ENCODE measurements at regions not wholly inside any gene's neighbourhood (a gene's known extent, or its start where the extent isn't known, plus 50 kb on each side); places are given as distances from the start of the nearest gene placed in this dataset.

DNA sequence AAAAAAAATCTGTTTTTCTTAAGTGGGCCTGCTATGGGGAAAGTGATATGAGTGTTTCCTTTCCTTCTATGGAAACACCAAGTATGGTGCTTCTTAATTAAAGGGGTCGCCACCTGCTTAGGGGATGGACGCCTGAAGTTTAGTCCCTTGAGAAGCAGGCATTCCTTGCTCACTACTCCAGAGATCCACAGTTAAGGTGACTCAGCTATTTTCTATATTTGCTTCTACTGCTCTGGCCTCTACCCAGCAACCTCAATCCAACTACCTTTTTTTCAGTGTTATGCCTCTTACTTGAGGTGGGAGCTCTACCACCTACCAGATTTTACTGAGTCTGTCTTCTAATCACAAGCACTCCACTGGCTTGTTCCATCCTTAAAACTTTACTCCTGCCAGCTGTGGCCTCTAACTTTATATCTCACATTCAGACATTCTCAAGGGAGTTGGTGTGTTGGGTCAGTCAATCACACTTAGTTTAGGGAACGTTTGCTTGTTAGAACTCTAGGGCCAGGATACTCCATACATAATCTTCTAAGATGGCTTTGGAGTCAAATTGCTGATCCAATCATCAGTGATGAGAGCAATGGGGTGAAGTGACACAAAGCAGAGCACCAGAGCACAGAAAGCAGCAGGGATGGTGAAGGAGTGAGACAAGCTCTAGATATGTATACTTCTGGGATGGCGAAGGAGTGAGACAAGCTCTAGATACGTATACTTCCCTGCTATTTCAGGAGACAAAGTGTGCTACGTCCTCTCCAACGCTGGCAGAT is 708.1 kb downstream of the EFNA5 start:
- Mint-ChIP-seq H3K9me3 (no peaks in the 10 kb centered on the region), H3K4me1 (no peaks in the 10 kb centered on the region), H3K27ac (no peak overlapping the region), H3K27me3 (ENCODE audit: low read depth in 2 of 2) (peaks cover 0 to 9% of the 10 kb centered on the region in 2 donors), H3K4me3 (no peak overlapping the region), H3K36me3 (no peaks in the 10 kb centered on the region)
- ATAC-seq (no peak), DNase-seq (no peak)
- TF ChIP-seq, protein P1, sequence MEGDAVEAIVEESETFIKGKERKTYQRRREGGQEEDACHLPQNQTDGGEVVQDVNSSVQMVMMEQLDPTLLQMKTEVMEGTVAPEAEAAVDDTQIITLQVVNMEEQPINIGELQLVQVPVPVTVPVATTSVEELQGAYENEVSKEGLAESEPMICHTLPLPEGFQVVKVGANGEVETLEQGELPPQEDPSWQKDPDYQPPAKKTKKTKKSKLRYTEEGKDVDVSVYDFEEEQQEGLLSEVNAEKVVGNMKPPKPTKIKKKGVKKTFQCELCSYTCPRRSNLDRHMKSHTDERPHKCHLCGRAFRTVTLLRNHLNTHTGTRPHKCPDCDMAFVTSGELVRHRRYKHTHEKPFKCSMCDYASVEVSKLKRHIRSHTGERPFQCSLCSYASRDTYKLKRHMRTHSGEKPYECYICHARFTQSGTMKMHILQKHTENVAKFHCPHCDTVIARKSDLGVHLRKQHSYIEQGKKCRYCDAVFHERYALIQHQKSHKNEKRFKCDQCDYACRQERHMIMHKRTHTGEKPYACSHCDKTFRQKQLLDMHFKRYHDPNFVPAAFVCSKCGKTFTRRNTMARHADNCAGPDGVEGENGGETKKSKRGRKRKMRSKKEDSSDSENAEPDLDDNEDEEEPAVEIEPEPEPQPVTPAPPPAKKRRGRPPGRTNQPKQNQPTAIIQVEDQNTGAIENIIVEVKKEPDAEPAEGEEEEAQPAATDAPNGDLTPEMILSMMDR (IDR thresholded peaks at IDR 0.05), result no peak
- no peak overlapping the region for H3K4me3 ChIP-seq (ENCODE audit: low read length)
- intact Hi-C loops (cut with micrococcal nuclease), result no loop called here
- 90% methylated on average over 6 of the region's 7 CpGs for WGBS (ENCODE audit: insufficient coverage)
- H3K9me3 ChIP-seq (ENCODE audit: control insufficient read depth, insufficient read depth, low read length), result no peaks in the 10 kb centered on the region
- H3K36me3 ChIP-seq (ENCODE audit: control insufficient read depth, insufficient read depth, low read length), result no peaks in the 10 kb centered on the region
- no peak overlapping the region for H3K27ac ChIP-seq (ENCODE audit: low read length)
- H3K27me3 ChIP-seq (ENCODE audit: control insufficient read depth, insufficient read depth, low read length), result no peaks in the 10 kb centered on the region
- H3K4me1 ChIP-seq (ENCODE audit: control insufficient read depth, insufficient read depth, low read length), result no peaks in the 10 kb centered on the region

- H3K27ac Mint-ChIP-seq, result no peak overlapping the region
- no peaks in the 10 kb centered on the region for H3K36me3 Mint-ChIP-seq
- no peak for DNase-seq
- TF ChIP-seq, protein P1 (IDR thresholded peaks at IDR 0.05), result no peak
- ATAC-seq, result no peak
- H3K4me3 ChIP-seq (ENCODE audit: low read length), result no peak overlapping the region
- no peaks in the 10 kb centered on the region for H3K36me3 ChIP-seq (ENCODE audit: control insufficient read depth, insufficient read depth, low read length)
- no peaks in the 10 kb centered on the region for H3K4me1 ChIP-seq (ENCODE audit: control insufficient read depth, insufficient read depth, low read length)
- H3K27me3 ChIP-seq (ENCODE audit: control insufficient read depth, insufficient read depth, low read length), result no peaks in the 10 kb centered on the region
- H3K27me3 Mint-ChIP-seq (ENCODE audit: low read depth in 2 of 2), result peaks cover 0 to 16% of the 10 kb centered on the region in 2 donors
- intact Hi-C loops (cut with micrococcal nuclease), result no loop called here
- WGBS (ENCODE audit: insufficient coverage), result 82% methylated on average over 2 of the region's 2 CpGs
- no peaks in the 10 kb centered on the region for H3K4me1 Mint-ChIP-seq
- H3K9me3 ChIP-seq (ENCODE audit: control insufficient read depth, insufficient read depth, low read length), result no peaks in the 10 kb centered on the region
- H3K9me3 Mint-ChIP-seq, result no peaks in the 10 kb centered on the region
- H3K27ac ChIP-seq (ENCODE audit: low read length), result no peak overlapping the region
- no peak overlapping the region for H3K4me3 Mint-ChIP-seq
Measured at GRCh38 chr5:106959387-106959786, 711.4 kb downstream of the EFNA5 start.

DNA sequence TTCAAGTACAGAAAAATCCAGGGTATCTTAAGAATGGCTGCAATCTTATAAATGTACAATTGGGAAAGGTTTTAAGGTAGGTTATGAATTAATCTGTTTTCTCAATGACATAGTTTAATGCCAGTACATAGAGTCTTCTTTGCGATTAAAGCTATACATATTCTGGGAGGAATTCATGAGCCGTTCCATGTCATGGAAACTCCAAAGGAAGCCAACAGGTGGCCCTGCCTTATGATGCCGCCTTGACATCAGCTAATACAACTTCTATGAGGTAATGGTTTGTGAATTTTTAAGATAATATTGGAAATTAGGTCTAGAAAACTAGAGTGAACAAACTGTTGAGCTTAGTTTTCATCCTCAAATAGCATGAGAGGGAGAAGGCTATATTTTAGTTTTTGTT is 713.4 kb downstream of the EFNA5 start:
- Histone ChIP-seq H3K4me3 (ENCODE audit: low read length) (no peak overlapping the region), H3K27me3 (ENCODE audit: control insufficient read depth, insufficient read depth, low read length) (no peaks in the 10 kb centered on the region), H3K9me3 (ENCODE audit: control insufficient read depth, insufficient read depth, low read length) (no peaks in the 10 kb centered on the region), H3K4me1 (ENCODE audit: control insufficient read depth, insufficient read depth, low read length) (no peaks in the 10 kb centered on the region), H3K36me3 (ENCODE audit: control insufficient read depth, insufficient read depth, low read length) (no peaks in the 10 kb centered on the region), H3K27ac (ENCODE audit: low read length) (no peak overlapping the region)
- DNase-seq (no peak), ATAC-seq (no peak)
- Mint-ChIP-seq H3K4me3 (no peak overlapping the region), H3K36me3 (no peaks in the 10 kb centered on the region), H3K9me3 (peaks cover 0 to 2% of the 10 kb centered on the region in 2 donors), H3K27me3 (ENCODE audit: low read depth in 2 of 2) (peaks cover 0 to 22% of the 10 kb centered on the region in 2 donors), H3K27ac (no peak overlapping the region), H3K4me1 (no peaks in the 10 kb centered on the region)
- WGBS (ENCODE audit: insufficient coverage), result 89% methylated on average over 3 of the region's 3 CpGs
- TF ChIP-seq, protein P1 (IDR thresholded peaks at IDR 0.05), result no peak
- intact Hi-C loops (cut with micrococcal nuclease), result no loop called here

DNA sequence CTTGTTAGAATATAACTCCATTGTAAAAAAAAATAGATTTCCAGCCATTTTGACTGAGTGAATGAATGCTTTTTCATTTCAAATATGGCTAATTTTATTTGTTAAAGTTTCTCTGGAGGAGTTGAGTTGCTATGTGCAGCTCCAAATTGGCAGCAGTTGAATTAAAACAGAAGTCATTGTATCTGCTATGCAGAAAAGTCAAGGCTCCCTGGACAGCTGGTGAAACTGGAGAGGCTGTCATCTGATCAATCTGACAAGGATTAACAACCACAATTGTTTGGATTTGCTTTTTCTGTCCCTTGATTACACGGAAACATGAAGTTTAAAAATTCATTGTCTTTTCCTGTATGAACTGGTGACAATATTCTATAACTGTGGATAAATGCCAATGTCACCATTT is 713.9 kb downstream of the EFNA5 start:
- Mint-ChIP-seq H3K9me3 (peaks cover 0 to 2% of the 10 kb centered on the region in 2 donors), H3K27me3 (ENCODE audit: low read depth in 2 of 2) (peaks cover 0 to 24% of the 10 kb centered on the region in 2 donors), H3K4me3 (no peak overlapping the region), H3K4me1 (no peaks in the 10 kb centered on the region), H3K27ac (no peak overlapping the region), H3K36me3 (no peaks in the 10 kb centered on the region)
- no peaks in the 10 kb centered on the region for H3K9me3 ChIP-seq (ENCODE audit: control insufficient read depth, insufficient read depth, low read length)
- intact Hi-C loops (cut with micrococcal nuclease), result no loop called here
- no peaks in the 10 kb centered on the region for H3K36me3 ChIP-seq (ENCODE audit: control insufficient read depth, insufficient read depth, low read length)
- no CpG with 5 or more reads among the region's 1 CpG for WGBS (ENCODE audit: insufficient coverage)
- no peak for ATAC-seq
- H3K27me3 ChIP-seq (ENCODE audit: control insufficient read depth, insufficient read depth, low read length), result no peaks in the 10 kb centered on the region
- H3K27ac ChIP-seq (ENCODE audit: low read length), result no peak overlapping the region
- TF ChIP-seq, protein P1 (IDR thresholded peaks at IDR 0.05), result no peak
- H3K4me1 ChIP-seq (ENCODE audit: control insufficient read depth, insufficient read depth, low read length), result no peaks in the 10 kb centered on the region
- no peak for DNase-seq
- no peak overlapping the region for H3K4me3 ChIP-seq (ENCODE audit: low read length)

Data from natural killer cell (primary cell).